Fibroblast of lung (primary cell): ENCODE measurements at regions not wholly inside any gene's neighbourhood (a gene's known extent, or its start where the extent isn't known, plus 50 kb on each side); places are given as distances from the start of the nearest gene placed in this dataset.

Experiments
- EZH2 ChIP-seq: IDR thresholded peaks from 2 replicates; pipeline ENCODE4 v1.5.1; 2012; ENCODE audit warnings: low read length, control low read depth, mild to moderate bottlenecking; ENCODE audit errors: missing control alignments
- TF ChIP-seq, protein P1 (sequence below), 2 donors: IDR thresholded peaks in 1 of 2; conservative IDR thresholded peaks in 1 of 2; 1 replicate in 1 of 2; 2 replicates in 1 of 2; pipeline ENCODE4 v1.5.1; 2011 to 2012; ENCODE audit warnings: low read length in 2 of 2, control low read depth in 1 of 2, inconsistent platforms in 1 of 2, low read depth in 1 of 2, mild to moderate bottlenecking in 1 of 2

DNA sequence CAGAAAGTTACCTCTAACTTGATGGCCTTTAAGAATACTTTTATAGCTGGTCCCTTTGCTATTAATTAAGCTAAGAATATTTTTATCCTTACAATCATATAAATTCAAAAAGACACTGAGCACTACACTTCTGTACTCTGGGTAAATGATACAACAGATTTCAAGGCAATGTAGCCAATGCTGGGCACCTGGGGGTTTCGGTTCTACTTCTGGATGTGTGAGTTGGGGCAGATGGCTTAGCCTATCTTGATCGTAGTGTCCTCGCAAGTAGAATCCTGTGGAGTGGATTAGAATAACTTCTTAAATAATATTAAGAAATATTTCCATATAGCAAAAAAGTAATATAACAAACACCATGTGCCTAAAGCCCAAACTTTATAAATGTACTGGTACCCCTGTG, 96.9 kb upstream of the NT5E start:
- TF ChIP-seq, protein P1, sequence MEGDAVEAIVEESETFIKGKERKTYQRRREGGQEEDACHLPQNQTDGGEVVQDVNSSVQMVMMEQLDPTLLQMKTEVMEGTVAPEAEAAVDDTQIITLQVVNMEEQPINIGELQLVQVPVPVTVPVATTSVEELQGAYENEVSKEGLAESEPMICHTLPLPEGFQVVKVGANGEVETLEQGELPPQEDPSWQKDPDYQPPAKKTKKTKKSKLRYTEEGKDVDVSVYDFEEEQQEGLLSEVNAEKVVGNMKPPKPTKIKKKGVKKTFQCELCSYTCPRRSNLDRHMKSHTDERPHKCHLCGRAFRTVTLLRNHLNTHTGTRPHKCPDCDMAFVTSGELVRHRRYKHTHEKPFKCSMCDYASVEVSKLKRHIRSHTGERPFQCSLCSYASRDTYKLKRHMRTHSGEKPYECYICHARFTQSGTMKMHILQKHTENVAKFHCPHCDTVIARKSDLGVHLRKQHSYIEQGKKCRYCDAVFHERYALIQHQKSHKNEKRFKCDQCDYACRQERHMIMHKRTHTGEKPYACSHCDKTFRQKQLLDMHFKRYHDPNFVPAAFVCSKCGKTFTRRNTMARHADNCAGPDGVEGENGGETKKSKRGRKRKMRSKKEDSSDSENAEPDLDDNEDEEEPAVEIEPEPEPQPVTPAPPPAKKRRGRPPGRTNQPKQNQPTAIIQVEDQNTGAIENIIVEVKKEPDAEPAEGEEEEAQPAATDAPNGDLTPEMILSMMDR (conservative IDR thresholded peaks at IDR 0.05 in 1 of 2, IDR thresholded peaks at IDR 0.05 in 1 of 2; ENCODE audit: low read depth in 1 of 2, low read length in 2 of 2) = no peak
- no peak for TF ChIP-seq EZH2
